GM06990 (cell line): ENCODE measurements at regions not wholly inside any gene's neighbourhood (a gene's known extent, or its start where the extent isn't known, plus 50 kb on each side); places are given as distances from the start of the nearest gene placed in this dataset.

Source experiments
- DNase-seq: peaks from one replicate; pipeline ENCODE4 v3.0.0-alpha.2; 2011; ENCODE audit not compliant: insufficient read length; ENCODE audit errors: extremely low read depth
- H3K27me3 ChIP-seq: replicated peaks from 2 replicates; pipeline ENCODE4 v1.6.0; 2011; ENCODE audit warnings: low read length; ENCODE audit not compliant: control insufficient read depth, insufficient read depth
- H3K36me3 ChIP-seq: 2 replicates; pipeline ENCODE4 v1.5.1; 2011; ENCODE audit warnings: low read length; ENCODE audit not compliant: control insufficient read depth, insufficient read depth
- H3K4me3 ChIP-seq: replicated peaks from 2 replicates; pipeline ENCODE4 v1.5.1; 2011; ENCODE audit warnings: low read depth, mild to moderate bottlenecking, control low read depth, low read length
- TF ChIP-seq, protein P1 (sequence below): IDR thresholded peaks from 2 replicates; pipeline ENCODE4 v1.5.1; 2011; ENCODE audit warnings: low read length, control low read depth, mild to moderate bottlenecking, inconsistent platforms; ENCODE audit not compliant: insufficient read depth, poor library complexity, severe bottlenecking

DNA sequence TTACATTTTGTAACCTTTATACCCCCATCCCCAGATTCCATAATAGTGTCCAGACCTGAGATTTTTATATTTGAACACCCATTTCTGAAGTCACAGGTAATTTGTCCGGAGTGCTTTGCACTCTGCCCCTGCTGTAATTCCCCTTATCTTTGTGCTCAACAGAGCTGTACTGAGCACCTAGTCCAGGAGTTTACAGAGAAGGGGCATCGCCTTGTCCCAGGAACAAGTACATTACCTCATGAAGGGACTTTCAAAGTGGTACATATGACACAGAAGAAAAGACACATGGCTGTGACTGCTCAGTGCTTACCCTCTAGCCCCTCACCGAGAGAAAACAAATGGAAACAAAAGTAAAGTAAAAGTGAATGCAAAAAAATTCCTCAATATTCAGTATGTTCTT, 373.5 kb downstream of the SOX11 start:
- DNase-seq: no peak
- TF ChIP-seq, protein P1, sequence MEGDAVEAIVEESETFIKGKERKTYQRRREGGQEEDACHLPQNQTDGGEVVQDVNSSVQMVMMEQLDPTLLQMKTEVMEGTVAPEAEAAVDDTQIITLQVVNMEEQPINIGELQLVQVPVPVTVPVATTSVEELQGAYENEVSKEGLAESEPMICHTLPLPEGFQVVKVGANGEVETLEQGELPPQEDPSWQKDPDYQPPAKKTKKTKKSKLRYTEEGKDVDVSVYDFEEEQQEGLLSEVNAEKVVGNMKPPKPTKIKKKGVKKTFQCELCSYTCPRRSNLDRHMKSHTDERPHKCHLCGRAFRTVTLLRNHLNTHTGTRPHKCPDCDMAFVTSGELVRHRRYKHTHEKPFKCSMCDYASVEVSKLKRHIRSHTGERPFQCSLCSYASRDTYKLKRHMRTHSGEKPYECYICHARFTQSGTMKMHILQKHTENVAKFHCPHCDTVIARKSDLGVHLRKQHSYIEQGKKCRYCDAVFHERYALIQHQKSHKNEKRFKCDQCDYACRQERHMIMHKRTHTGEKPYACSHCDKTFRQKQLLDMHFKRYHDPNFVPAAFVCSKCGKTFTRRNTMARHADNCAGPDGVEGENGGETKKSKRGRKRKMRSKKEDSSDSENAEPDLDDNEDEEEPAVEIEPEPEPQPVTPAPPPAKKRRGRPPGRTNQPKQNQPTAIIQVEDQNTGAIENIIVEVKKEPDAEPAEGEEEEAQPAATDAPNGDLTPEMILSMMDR: no peak
- Histone ChIP-seq H3K36me3 (no peaks in the 10 kb centered on the region), H3K27me3 (no peaks in the 10 kb centered on the region), H3K4me3 (no peak overlapping the region)

DNA sequence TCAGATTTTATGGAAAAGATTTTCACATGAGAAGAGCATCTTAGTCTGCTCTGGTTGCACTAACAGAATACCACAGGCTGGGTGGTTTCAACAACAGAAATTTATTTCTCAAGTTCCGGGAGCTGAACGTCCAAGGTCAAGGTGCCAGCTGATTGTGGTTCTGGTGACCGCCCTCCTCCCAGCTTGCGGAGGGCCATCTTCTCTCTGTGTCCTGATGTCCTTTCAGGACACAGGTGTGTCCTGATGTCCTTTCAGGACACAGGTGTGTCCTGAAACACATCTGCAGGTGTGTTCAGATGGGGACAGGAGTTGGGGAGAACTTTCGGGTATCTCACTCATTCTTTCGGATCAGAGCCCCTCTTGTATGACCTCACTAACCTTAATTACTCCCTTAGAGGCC, 374.9 kb downstream of the SOX11 start:
- DNase-seq: no peak
- H3K27me3 ChIP-seq: no peaks in the 10 kb centered on the region
- TF ChIP-seq, protein P1: no peak
- H3K36me3 ChIP-seq: no peaks in the 10 kb centered on the region
- H3K4me3 ChIP-seq: no peak overlapping the region

DNA sequence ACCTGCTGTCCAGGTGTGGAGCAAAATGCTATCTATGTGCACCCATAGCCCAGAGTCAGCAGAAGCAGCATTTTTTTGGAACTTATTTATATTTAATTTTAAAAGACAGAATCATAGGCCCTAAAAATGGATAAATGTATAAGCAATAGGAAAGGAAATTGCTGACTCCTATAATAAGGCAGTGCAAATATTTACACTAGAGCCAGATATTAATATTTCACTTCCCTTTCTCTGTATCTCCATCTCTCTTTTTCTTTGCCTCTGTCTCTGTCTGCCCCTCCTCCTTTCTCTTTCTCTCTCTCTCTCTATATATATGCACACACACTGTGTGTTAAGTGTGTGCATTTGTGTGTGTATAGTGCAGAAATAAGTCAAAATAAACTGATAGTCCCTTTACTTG, 375.6 kb downstream of the SOX11 start:
- TF ChIP-seq, protein P1: no peak
- DNase-seq: no peak
- Histone ChIP-seq H3K36me3 (no peaks in the 10 kb centered on the region), H3K27me3 (no peaks in the 10 kb centered on the region), H3K4me3 (no peak overlapping the region)

DNA sequence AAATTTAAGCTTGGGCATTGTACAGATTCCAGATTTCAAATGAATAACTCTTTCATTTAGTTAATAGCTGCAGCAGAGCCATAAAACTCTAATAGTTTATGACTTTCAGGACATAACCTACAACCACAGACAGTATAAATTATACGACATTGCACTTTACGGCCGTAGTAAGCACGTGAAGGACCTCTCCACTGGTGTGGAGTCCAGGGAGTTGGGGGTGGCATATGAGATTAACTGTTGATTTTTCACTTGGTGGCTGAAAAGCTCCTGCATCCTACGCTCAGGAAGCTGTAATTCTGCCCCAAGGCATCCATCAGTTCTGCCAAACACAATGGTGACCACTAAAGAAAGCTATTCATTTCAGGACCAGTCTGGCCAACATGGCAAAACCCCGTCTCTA, 376.2 kb downstream of the SOX11 start:
- DNase-seq: no peak
- TF ChIP-seq, protein P1: no peak
- Histone ChIP-seq H3K36me3 (no peaks in the 10 kb centered on the region), H3K27me3 (no peaks in the 10 kb centered on the region), H3K4me3 (no peak overlapping the region)

DNA sequence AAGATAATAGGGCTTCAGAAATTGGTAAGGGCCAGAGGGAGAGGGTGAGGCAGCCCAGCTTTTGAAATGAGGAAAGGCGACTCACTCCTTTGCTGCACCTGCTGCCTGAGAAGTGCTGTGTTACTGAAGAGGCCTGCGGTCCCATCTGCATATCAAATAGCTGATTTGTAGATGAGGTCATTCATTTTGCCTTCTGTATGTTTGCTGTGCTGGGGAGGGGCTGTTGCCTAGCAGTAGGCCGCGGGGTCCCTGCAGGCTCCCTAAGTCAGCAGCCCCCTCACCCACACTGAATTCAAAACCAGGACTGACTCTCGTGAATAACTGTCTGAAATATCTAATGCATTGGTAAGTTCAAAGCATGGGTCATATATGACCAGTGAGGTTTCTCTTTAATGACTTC, 377.2 kb downstream of the SOX11 start:
- no peak for DNase-seq
- TF ChIP-seq, protein P1: no peak
- Histone ChIP-seq H3K4me3 (no peak overlapping the region), H3K27me3 (no peaks in the 10 kb centered on the region), H3K36me3 (no peaks in the 10 kb centered on the region)

DNA sequence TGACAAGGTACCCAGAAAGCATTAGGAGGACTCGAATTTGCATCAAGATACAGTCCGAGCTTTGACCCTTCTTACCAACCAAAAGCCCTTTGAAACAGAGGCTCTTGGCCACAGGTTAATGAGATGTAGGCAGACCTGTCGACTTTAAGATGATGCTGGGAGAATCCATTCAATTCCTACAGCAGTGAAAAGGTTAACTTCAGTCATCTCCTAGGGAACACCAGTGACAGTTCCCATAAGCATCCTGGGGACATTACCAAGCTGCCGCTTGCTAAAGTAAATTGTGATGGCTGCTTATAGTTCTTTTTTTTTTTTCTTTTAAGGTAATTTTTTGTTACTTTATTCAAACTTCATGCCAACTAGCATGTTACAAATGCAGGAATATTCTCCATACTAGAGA, 379.3 kb downstream of the SOX11 start:
- Histone ChIP-seq H3K27me3 (no peaks in the 10 kb centered on the region), H3K4me3 (no peak overlapping the region), H3K36me3 (no peaks in the 10 kb centered on the region)
- DNase-seq: no peak
- TF ChIP-seq, protein P1: no peak
